ENCODE measurements at regions not wholly inside any gene's neighbourhood (a gene's known extent, or its start where the extent isn't known, plus 50 kb on each side); places are given as distances from the start of the nearest gene placed in this dataset.

GRCh38 chr11:29438815-29439214 is 578.0 kb downstream of the KCNA4 start:
- no peaks in the 10 kb centered on the region for H3K79me2 ChIP-seq (ENCODE audit: control insufficient read depth, insufficient read depth, low read length)
- no peaks in the 10 kb centered on the region for H3K9me3 ChIP-seq (replicated peaks; ENCODE audit: control insufficient read depth, insufficient read depth, low read length)
- H3K9me1 ChIP-seq (replicated peaks; ENCODE audit: control insufficient read depth, extremely low read depth, insufficient read depth, low read length), result no peaks in the 10 kb centered on the region
- no TSS peak for BruUV-seq (replicated peaks)
- DNase-seq (ENCODE audit: low read depth, low spot score) (no peak), FAIRE-seq (no peak)
- H3K27ac ChIP-seq (ENCODE audit: insufficient read depth, low read depth, low read length), result no peak overlapping the region
- no peak overlapping the region for H2AFZ ChIP-seq (ENCODE audit: low read depth, low read length)
- peaks cover 2% of the 10 kb centered on the region for H4K20me1 ChIP-seq (replicated peaks; ENCODE audit: control insufficient read depth, extremely low read depth, insufficient read depth, low read length)
- no peaks in the 10 kb centered on the region for H3K36me3 ChIP-seq (ENCODE audit: control insufficient read depth in 2 of 2, extremely low read depth in 1 of 2, insufficient read depth in 2 of 2, low read length in 2 of 2)
- H3K4me2 ChIP-seq (ENCODE audit: insufficient read depth, low read length), result no peak overlapping the region
- no peak for TF ChIP-seq MYC (IDR thresholded peaks at IDR 0.05; ENCODE audit: low read depth, low read length)
- TF ChIP-seq, protein P1, sequence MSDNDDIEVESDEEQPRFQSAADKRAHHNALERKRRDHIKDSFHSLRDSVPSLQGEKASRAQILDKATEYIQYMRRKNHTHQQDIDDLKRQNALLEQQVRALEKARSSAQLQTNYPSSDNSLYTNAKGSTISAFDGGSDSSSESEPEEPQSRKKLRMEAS (IDR thresholded peaks at IDR 0.05; ENCODE audit: insufficient read depth, insufficient read length), result no peak
- no peaks in the 10 kb centered on the region for H3K4me1 ChIP-seq (ENCODE audit: control insufficient read depth, extremely low read depth, insufficient read depth, low read length)
- H3K4me3 ChIP-seq (replicated peaks in 1 of 3; ENCODE audit: insufficient read depth in 1 of 3, low read depth in 1 of 3, low read length in 3 of 3), result no peak overlapping the region
- POLR2A ChIA-PET, result no interaction called here
- no peak overlapping the region for H3K9ac ChIP-seq (replicated peaks; ENCODE audit: extremely low read depth, insufficient read depth, low read length)
- intact Hi-C loops (cut with micrococcal nuclease) (loop anchor here (10.0 kb wide), 1 partner anchor 1476 kb away; no protein-coding TSS in a partner anchor), dilution Hi-C loops (cut with MboI; ENCODE audit: extremely low pct_ligation_motif_present, low sequenced_read_pairs) (no loop called here)
- CTCF ChIA-PET, result interaction anchor here (1.3 kb wide), 1 partner anchor 10 kb away, joined by 3 read pairs; no protein-coding TSS in a partner anchor
- H3K27me3 ChIP-seq (ENCODE audit: control insufficient read depth in 2 of 2, insufficient read depth in 2 of 2, low read length in 2 of 2), result no peaks in the 10 kb centered on the region

GRCh38 chr11:29435421-29435820 is 581.4 kb downstream of the KCNA4 start:
- no peak overlapping the region for H2AFZ ChIP-seq (ENCODE audit: low read depth, low read length)
- H3K27ac ChIP-seq (ENCODE audit: insufficient read depth, low read depth, low read length), result no peak overlapping the region
- DNase-seq (ENCODE audit: low read depth, low spot score) (peak; percentile 42), FAIRE-seq (peak; percentile 43)
- no peaks in the 10 kb centered on the region for H3K79me2 ChIP-seq (ENCODE audit: control insufficient read depth, insufficient read depth, low read length)
- TF ChIP-seq CTCF (IDR thresholded peaks at IDR 0.05; ENCODE audit: extremely low read depth in 1 of 2, insufficient read depth in 1 of 2, low read depth in 1 of 2, low read length in 2 of 2) (no peak), POLR2AphosphoS5 (IDR thresholded peaks at IDR 0.05; ENCODE audit: insufficient read depth, low read depth, low read length) (no peak), GATA2 (IDR thresholded peaks at IDR 0.05; ENCODE audit: insufficient read depth, insufficient read length, low read depth, low read length) (no peak), FOS (IDR thresholded peaks at IDR 0.05; ENCODE audit: borderline replicate concordance, insufficient read depth, low read length) (no peak), JUN (IDR thresholded peaks at IDR 0.05; ENCODE audit: borderline replicate concordance, insufficient read depth, insufficient read length, low read depth) (no peak), MYC (IDR thresholded peaks at IDR 0.05; ENCODE audit: low read depth, low read length) (no peak), POLR2A (IDR thresholded peaks at IDR 0.05; ENCODE audit: low read depth, low read length) (no peak), EZH2 (IDR thresholded peaks at IDR 0.05; ENCODE audit: borderline replicate concordance, low read depth, low read length, severe bottlenecking) (no peak)
- TF ChIP-seq, protein P1 (IDR thresholded peaks at IDR 0.05; ENCODE audit: insufficient read depth, insufficient read length), result no peak
- H3K9me1 ChIP-seq (replicated peaks; ENCODE audit: control insufficient read depth, extremely low read depth, insufficient read depth, low read length), result no peaks in the 10 kb centered on the region
- H4K20me1 ChIP-seq (replicated peaks; ENCODE audit: control insufficient read depth, extremely low read depth, insufficient read depth, low read length), result peaks cover 2% of the 10 kb centered on the region
- H3K4me1 ChIP-seq (ENCODE audit: control insufficient read depth, extremely low read depth, insufficient read depth, low read length), result no peaks in the 10 kb centered on the region
- no peaks in the 10 kb centered on the region for H3K27me3 ChIP-seq (ENCODE audit: control insufficient read depth in 2 of 2, insufficient read depth in 2 of 2, low read length in 2 of 2)
- H3K9me3 ChIP-seq (replicated peaks; ENCODE audit: control insufficient read depth, insufficient read depth, low read length), result no peaks in the 10 kb centered on the region
- intact Hi-C loops (cut with micrococcal nuclease) (loop anchor here (10.0 kb wide), 1 partner anchor 1479 kb away; no protein-coding TSS in a partner anchor), dilution Hi-C loops (cut with MboI; ENCODE audit: extremely low pct_ligation_motif_present, low sequenced_read_pairs) (no loop called here)
- H3K4me2 ChIP-seq (ENCODE audit: insufficient read depth, low read length), result no peak overlapping the region
- POLR2A ChIA-PET, result no interaction called here
- CTCF ChIA-PET, result interaction anchor here (0.8 to 4.8 kb wide), 5 partner anchors 9 to 709 kb away, joined by 3 to 52 read pairs (median 4); no protein-coding TSS in a partner anchor
- H3K9ac ChIP-seq (replicated peaks; ENCODE audit: extremely low read depth, insufficient read depth, low read length), result no peak overlapping the region
- no peaks in the 10 kb centered on the region for H3K36me3 ChIP-seq (ENCODE audit: control insufficient read depth in 2 of 2, extremely low read depth in 1 of 2, insufficient read depth in 2 of 2, low read length in 2 of 2)
- BruUV-seq (replicated peaks), result no TSS peak
- H3K4me3 ChIP-seq (replicated peaks in 1 of 3; ENCODE audit: insufficient read depth in 1 of 3, low read depth in 1 of 3, low read length in 3 of 3), result no peak overlapping the region
